ENCODE measurements at regions not wholly inside any gene's neighbourhood (a gene's known extent, or its start where the extent isn't known, plus 50 kb on each side); places are given as distances from the start of the nearest gene placed in this dataset.

DNA sequence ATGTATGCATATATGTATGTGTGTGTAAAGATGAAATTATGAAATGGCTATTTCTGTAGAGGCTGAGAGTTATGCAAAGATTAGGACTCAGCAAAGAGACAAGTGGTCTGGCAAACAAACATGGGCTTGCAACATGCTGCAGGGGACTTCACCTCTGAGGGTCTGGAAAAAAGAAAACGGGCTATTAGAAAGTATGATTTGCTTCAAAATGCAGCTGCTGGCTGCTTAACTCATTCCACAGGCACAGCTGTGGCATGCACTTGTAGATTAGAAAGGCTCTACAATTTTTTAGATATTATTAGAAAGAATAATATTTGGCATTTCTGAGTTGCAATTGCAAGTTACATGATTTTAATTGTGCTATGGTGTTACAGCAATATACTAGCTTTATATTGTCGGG is 90.4 kb downstream of the ADAMTS1 start:
- H2AFZ ChIP-seq (ENCODE audit: insufficient read depth, low read depth, low read length, poor library complexity, severe bottlenecking): no peak overlapping the region
- no peak overlapping the region for H3K27ac Mint-ChIP-seq
- no peak overlapping the region for H3K4me2 ChIP-seq (replicated peaks; ENCODE audit: low read depth, low read length, poor library complexity, severe bottlenecking)
- intact Hi-C loops (cut with micrococcal nuclease): no loop called here
- POLR2A ChIA-PET: no interaction called here
- WGBS (ENCODE audit: insufficient coverage): 100% methylated on average over 1 of the region's 2 CpGs
- H3K79me2 ChIP-seq (ENCODE audit: control insufficient read depth, insufficient read depth, low read length): no peaks in the 10 kb centered on the region
- no peak overlapping the region for H3K4me3 ChIP-seq (ENCODE audit: control extremely low read depth in 1 of 5, extremely low read depth in 1 of 5, insufficient read depth in 1 of 5, low read depth in 2 of 5, low read length in 4 of 5)
- no peaks in the 10 kb centered on the region for H3K4me1 ChIP-seq (ENCODE audit: control insufficient read depth in 2 of 2, insufficient read depth in 2 of 2, low read length in 2 of 2)
- no peak overlapping the region for H3K27ac ChIP-seq (ENCODE audit: low read length in 2 of 2)
- no peaks in the 10 kb centered on the region for H3K9me3 Mint-ChIP-seq (ENCODE audit: insufficient read depth)
- H3K9ac ChIP-seq (ENCODE audit: low read length): no peak overlapping the region
- no peaks in the 10 kb centered on the region for H3K4me1 Mint-ChIP-seq
- DNase-seq (no peak), ATAC-seq (ENCODE audit: low read depth) (no peak)
- H3K36me3 ChIP-seq (replicated peaks in 1 of 2; ENCODE audit: control extremely low read depth in 1 of 2, control insufficient read depth in 1 of 2, extremely low read depth in 1 of 2, insufficient read depth in 2 of 2, low read length in 1 of 2): no peaks in the 10 kb centered on the region
- CTCF ChIA-PET: no interaction called here
- H3K4me3 Mint-ChIP-seq: no peak overlapping the region
- no peaks in the 10 kb centered on the region for H3K9me3 ChIP-seq (ENCODE audit: control extremely low read depth in 1 of 3, control insufficient read depth in 2 of 3, insufficient read depth in 1 of 3, low read length in 2 of 3)
- H3K27me3 ChIP-seq (replicated peaks in 1 of 4; ENCODE audit: control extremely low read depth in 1 of 4, control insufficient read depth in 3 of 4, insufficient read depth in 4 of 4, low read length in 3 of 4): no peaks in the 10 kb centered on the region
- H3K27me3 Mint-ChIP-seq: no peaks in the 10 kb centered on the region
- no peaks in the 10 kb centered on the region for H4K20me1 ChIP-seq (ENCODE audit: control insufficient read depth, insufficient read depth, low read length, poor library complexity, severe bottlenecking)
- TF ChIP-seq, protein P1, sequence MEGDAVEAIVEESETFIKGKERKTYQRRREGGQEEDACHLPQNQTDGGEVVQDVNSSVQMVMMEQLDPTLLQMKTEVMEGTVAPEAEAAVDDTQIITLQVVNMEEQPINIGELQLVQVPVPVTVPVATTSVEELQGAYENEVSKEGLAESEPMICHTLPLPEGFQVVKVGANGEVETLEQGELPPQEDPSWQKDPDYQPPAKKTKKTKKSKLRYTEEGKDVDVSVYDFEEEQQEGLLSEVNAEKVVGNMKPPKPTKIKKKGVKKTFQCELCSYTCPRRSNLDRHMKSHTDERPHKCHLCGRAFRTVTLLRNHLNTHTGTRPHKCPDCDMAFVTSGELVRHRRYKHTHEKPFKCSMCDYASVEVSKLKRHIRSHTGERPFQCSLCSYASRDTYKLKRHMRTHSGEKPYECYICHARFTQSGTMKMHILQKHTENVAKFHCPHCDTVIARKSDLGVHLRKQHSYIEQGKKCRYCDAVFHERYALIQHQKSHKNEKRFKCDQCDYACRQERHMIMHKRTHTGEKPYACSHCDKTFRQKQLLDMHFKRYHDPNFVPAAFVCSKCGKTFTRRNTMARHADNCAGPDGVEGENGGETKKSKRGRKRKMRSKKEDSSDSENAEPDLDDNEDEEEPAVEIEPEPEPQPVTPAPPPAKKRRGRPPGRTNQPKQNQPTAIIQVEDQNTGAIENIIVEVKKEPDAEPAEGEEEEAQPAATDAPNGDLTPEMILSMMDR (IDR thresholded peaks at IDR 0.05): no peak
- no peak for TF ChIP-seq EZH2 (IDR thresholded peaks at IDR 0.05; ENCODE audit: borderline replicate concordance, insufficient read depth, low read depth, low read length, poor library complexity, severe bottlenecking)

DNA sequence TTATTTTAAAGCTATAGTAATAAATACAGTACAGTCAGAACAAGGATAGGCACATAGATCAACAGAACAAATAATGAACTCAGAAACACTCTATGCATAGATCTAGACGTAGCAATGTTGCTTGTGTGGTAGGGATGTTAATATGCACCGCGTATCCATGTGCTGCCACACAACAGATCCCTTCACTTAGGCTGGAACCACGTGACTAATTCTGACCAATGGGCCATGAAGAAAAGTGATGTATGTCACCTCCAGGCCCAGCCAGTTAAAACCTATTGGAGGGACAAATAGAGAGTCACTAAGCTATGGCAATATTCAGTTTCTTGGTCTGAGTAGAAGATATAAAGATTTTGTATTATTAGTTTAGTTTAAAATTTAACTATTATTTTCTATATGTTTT is 91.4 kb downstream of the ADAMTS1 start:
- Histone ChIP-seq H3K27ac (ENCODE audit: low read length in 2 of 2) (no peak overlapping the region), H3K79me2 (ENCODE audit: control insufficient read depth, insufficient read depth, low read length) (no peaks in the 10 kb centered on the region), H3K36me3 (replicated peaks in 1 of 2; ENCODE audit: control extremely low read depth in 1 of 2, control insufficient read depth in 1 of 2, extremely low read depth in 1 of 2, insufficient read depth in 2 of 2, low read length in 1 of 2) (no peaks in the 10 kb centered on the region), H3K9me3 (ENCODE audit: control extremely low read depth in 1 of 3, control insufficient read depth in 2 of 3, insufficient read depth in 1 of 3, low read length in 2 of 3) (no peaks in the 10 kb centered on the region), H3K4me1 (ENCODE audit: control insufficient read depth in 2 of 2, insufficient read depth in 2 of 2, low read length in 2 of 2) (no peaks in the 10 kb centered on the region), H2AFZ (ENCODE audit: insufficient read depth, low read depth, low read length, poor library complexity, severe bottlenecking) (no peak overlapping the region), H3K4me3 (ENCODE audit: control extremely low read depth in 1 of 5, extremely low read depth in 1 of 5, insufficient read depth in 1 of 5, low read depth in 2 of 5, low read length in 4 of 5) (no peak overlapping the region), H3K27me3 (replicated peaks in 1 of 4; ENCODE audit: control extremely low read depth in 1 of 4, control insufficient read depth in 3 of 4, insufficient read depth in 4 of 4, low read length in 3 of 4) (no peaks in the 10 kb centered on the region), H3K4me2 (replicated peaks; ENCODE audit: low read depth, low read length, poor library complexity, severe bottlenecking) (no peak overlapping the region), H4K20me1 (ENCODE audit: control insufficient read depth, insufficient read depth, low read length, poor library complexity, severe bottlenecking) (no peaks in the 10 kb centered on the region), H3K9ac (ENCODE audit: low read length) (no peak overlapping the region)
- no peaks in the 10 kb centered on the region for H3K4me1 Mint-ChIP-seq
- no peak overlapping the region for H3K27ac Mint-ChIP-seq
- TF ChIP-seq, protein P1 (IDR thresholded peaks at IDR 0.05): no peak
- TF ChIP-seq EZH2 (IDR thresholded peaks at IDR 0.05; ENCODE audit: borderline replicate concordance, insufficient read depth, low read depth, low read length, poor library complexity, severe bottlenecking): no peak
- intact Hi-C loops (cut with micrococcal nuclease): no loop called here
- CTCF ChIA-PET: no interaction called here
- POLR2A ChIA-PET: no interaction called here
- H3K9me3 Mint-ChIP-seq (ENCODE audit: insufficient read depth): no peaks in the 10 kb centered on the region
- H3K4me3 Mint-ChIP-seq: no peak overlapping the region
- WGBS (ENCODE audit: insufficient coverage): no CpG with 5 or more reads among the region's 4 CpGs
- no peaks in the 10 kb centered on the region for H3K27me3 Mint-ChIP-seq
- ATAC-seq (ENCODE audit: low read depth) (no peak), DNase-seq (no peak)

Data from B cell (primary cell).